Kidney glomerular epithelial cell (primary cell): ENCODE measurements at regions not wholly inside any gene's neighbourhood (a gene's known extent, or its start where the extent isn't known, plus 50 kb on each side); places are given as distances from the start of the nearest gene placed in this dataset.

Experiments
- DNase-seq: peaks from one replicate; lab custom pipeline; 2025; lab: John Stamatoyannopoulos, UW

GRCh38 chr17:6213859-6214258 is 143.7 kb downstream of the WSCD1 start:
- DNase-seq, result no peak

GRCh38 chr17:6212766-6213165 is 142.6 kb downstream of the WSCD1 start:
- DNase-seq, result no peak

GRCh38 chr17:6209829-6210228 is 139.7 kb downstream of the WSCD1 start:
- DNase-seq, result no peak

- DNase-seq, result no peak
Measured at GRCh38 chr17:6208608-6209180, 138.5 kb downstream of the WSCD1 start.

GRCh38 chr17:6205525-6205924 is 135.3 kb downstream of the WSCD1 start:
- no peak for DNase-seq

GRCh38 chr17:6205033-6205432 is 134.9 kb downstream of the WSCD1 start:
- DNase-seq, result no peak

GRCh38 chr17:6204203-6204722 is 134.1 kb downstream of the WSCD1 start:
- DNase-seq, result no peak

GRCh38 chr17:6196355-6196754 is 126.2 kb downstream of the WSCD1 start:
- no peak for DNase-seq

- DNase-seq, result no peak
Measured at GRCh38 chr17:6195123-6195522, 124.9 kb downstream of the WSCD1 start.

- DNase-seq, result no peak
Measured at GRCh38 chr17:6191405-6192324, 121.5 kb downstream of the WSCD1 start.

- DNase-seq, result no peak
Measured at GRCh38 chr17:6187836-6188235, 117.7 kb downstream of the WSCD1 start.

GRCh38 chr17:6186998-6187397 is 116.8 kb downstream of the WSCD1 start:
- no peak for DNase-seq

- DNase-seq, result no peak
Measured at GRCh38 chr17:6184508-6184907, 114.3 kb downstream of the WSCD1 start.

- DNase-seq, result no peak
Measured at GRCh38 chr17:6179017-6179416, 108.8 kb downstream of the WSCD1 start.

- no peak for DNase-seq
Measured at GRCh38 chr17:6177941-6178694, 107.9 kb downstream of the WSCD1 start.
